ENCODE measurements at regions not wholly inside any gene's neighbourhood (a gene's known extent, or its start where the extent isn't known, plus 50 kb on each side); places are given as distances from the start of the nearest gene placed in this dataset.

- TF ChIP-seq, protein P1, sequence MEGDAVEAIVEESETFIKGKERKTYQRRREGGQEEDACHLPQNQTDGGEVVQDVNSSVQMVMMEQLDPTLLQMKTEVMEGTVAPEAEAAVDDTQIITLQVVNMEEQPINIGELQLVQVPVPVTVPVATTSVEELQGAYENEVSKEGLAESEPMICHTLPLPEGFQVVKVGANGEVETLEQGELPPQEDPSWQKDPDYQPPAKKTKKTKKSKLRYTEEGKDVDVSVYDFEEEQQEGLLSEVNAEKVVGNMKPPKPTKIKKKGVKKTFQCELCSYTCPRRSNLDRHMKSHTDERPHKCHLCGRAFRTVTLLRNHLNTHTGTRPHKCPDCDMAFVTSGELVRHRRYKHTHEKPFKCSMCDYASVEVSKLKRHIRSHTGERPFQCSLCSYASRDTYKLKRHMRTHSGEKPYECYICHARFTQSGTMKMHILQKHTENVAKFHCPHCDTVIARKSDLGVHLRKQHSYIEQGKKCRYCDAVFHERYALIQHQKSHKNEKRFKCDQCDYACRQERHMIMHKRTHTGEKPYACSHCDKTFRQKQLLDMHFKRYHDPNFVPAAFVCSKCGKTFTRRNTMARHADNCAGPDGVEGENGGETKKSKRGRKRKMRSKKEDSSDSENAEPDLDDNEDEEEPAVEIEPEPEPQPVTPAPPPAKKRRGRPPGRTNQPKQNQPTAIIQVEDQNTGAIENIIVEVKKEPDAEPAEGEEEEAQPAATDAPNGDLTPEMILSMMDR (IDR thresholded peaks at IDR 0.05; ENCODE audit: insufficient read depth, low read length, poor library complexity, severe bottlenecking), result no peak
- Histone ChIP-seq H3K27me3 (replicated peaks; ENCODE audit: control insufficient read depth, insufficient read depth, low read length) (no peaks in the 10 kb centered on the region), H3K4me3 (replicated peaks; ENCODE audit: low read depth, low read length) (no peak overlapping the region), H3K36me3 (ENCODE audit: control insufficient read depth, insufficient read depth, low read length) (no peaks in the 10 kb centered on the region)
- DNase-seq (ENCODE audit: extremely low read depth, insufficient read length), result no peak
Observed at GRCh38 chr4:19580095-19580494, 671.6 kb upstream of the SLIT2 start.

GRCh38 chr4:19579608-19580007 is 672.1 kb upstream of the SLIT2 start:
- DNase-seq (ENCODE audit: extremely low read depth, insufficient read length), result no peak
- H3K27me3 ChIP-seq (replicated peaks; ENCODE audit: control insufficient read depth, insufficient read depth, low read length), result no peaks in the 10 kb centered on the region
- TF ChIP-seq, protein P1 (IDR thresholded peaks at IDR 0.05; ENCODE audit: insufficient read depth, low read length, poor library complexity, severe bottlenecking), result no peak
- H3K36me3 ChIP-seq (ENCODE audit: control insufficient read depth, insufficient read depth, low read length), result no peaks in the 10 kb centered on the region
- no peak overlapping the region for H3K4me3 ChIP-seq (replicated peaks; ENCODE audit: low read depth, low read length)

GRCh38 chr4:19577097-19577496 is 674.6 kb upstream of the SLIT2 start:
- no peak for DNase-seq (ENCODE audit: extremely low read depth, insufficient read length)

GRCh38 chr4:19575924-19576323 is 675.8 kb upstream of the SLIT2 start:
- no peaks in the 10 kb centered on the region for H3K27me3 ChIP-seq (replicated peaks; ENCODE audit: control insufficient read depth, insufficient read depth, low read length)

More at GRCh38 chr4:19577097-19577496, 674.6 kb upstream of the SLIT2 start:
- Histone ChIP-seq H3K4me3 (replicated peaks; ENCODE audit: low read depth, low read length) (no peak overlapping the region), H3K36me3 (ENCODE audit: control insufficient read depth, insufficient read depth, low read length) (no peaks in the 10 kb centered on the region), H3K27me3 (replicated peaks; ENCODE audit: control insufficient read depth, insufficient read depth, low read length) (no peaks in the 10 kb centered on the region)
- TF ChIP-seq, protein P1 (IDR thresholded peaks at IDR 0.05; ENCODE audit: insufficient read depth, low read length, poor library complexity, severe bottlenecking), result no peak

DNA sequence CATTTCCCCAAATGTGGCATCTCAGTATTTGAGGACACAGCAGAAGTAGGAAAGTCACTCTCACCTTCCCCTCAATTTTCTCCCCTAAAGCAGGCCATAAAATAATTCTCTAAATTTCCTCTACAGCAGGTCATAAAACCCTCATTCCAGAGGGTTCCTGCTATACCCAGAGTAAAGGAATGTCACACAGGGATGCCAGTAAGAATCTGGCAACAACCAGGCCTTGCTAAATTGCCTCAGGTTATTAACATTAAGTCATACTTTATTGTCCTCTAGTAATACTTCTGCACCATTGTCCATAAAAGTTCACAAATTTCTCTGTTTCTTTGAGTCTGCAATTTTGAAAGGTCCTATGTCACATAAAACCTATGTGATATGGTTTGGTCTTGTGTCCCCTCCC is 685.7 kb upstream of the SLIT2 start:
- no peak for DNase-seq (ENCODE audit: extremely low read depth, insufficient read length)
- TF ChIP-seq, protein P1 (IDR thresholded peaks at IDR 0.05; ENCODE audit: insufficient read depth, low read length, poor library complexity, severe bottlenecking), result no peak

More at GRCh38 chr4:19575924-19576323, 675.8 kb upstream of the SLIT2 start:
- H3K4me3 ChIP-seq (replicated peaks; ENCODE audit: low read depth, low read length), result no peak overlapping the region
- DNase-seq (ENCODE audit: extremely low read depth, insufficient read length), result no peak
- TF ChIP-seq, protein P1 (IDR thresholded peaks at IDR 0.05; ENCODE audit: insufficient read depth, low read length, poor library complexity, severe bottlenecking), result no peak
- no peaks in the 10 kb centered on the region for H3K36me3 ChIP-seq (ENCODE audit: control insufficient read depth, insufficient read depth, low read length)

DNA sequence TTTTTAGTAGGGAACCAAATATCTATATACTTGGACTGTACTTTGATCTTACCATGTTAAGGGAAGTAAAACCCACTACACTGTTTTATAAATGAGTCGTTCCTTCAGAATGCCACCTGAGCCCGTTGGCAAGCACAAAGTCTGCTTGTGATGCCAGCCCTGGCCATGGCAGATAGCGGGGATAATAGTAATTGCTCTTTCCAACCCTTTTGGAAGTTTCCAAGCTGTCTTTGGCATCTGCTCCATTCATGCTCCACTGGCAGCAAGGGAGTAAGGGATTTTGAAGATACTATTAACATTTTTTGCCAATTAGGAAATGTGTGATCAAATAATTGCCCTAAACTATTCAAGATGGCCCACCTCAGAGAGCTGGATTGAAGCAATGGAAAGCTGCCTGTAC is 689.2 kb upstream of the SLIT2 start:
- DNase-seq (ENCODE audit: extremely low read depth, insufficient read length), result no peak
- no peak overlapping the region for H3K4me3 ChIP-seq (replicated peaks; ENCODE audit: low read depth, low read length)
- no peaks in the 10 kb centered on the region for H3K27me3 ChIP-seq (replicated peaks; ENCODE audit: control insufficient read depth, insufficient read depth, low read length)
- TF ChIP-seq, protein P1 (IDR thresholded peaks at IDR 0.05; ENCODE audit: insufficient read depth, low read length, poor library complexity, severe bottlenecking), result no peak
- H3K36me3 ChIP-seq (ENCODE audit: control insufficient read depth, insufficient read depth, low read length), result no peaks in the 10 kb centered on the region

More for the DNA sequence above, 685.7 kb upstream of the SLIT2 start:
- H3K27me3 ChIP-seq (replicated peaks; ENCODE audit: control insufficient read depth, insufficient read depth, low read length), result no peaks in the 10 kb centered on the region
- H3K4me3 ChIP-seq (replicated peaks; ENCODE audit: low read depth, low read length), result no peak overlapping the region
- no peaks in the 10 kb centered on the region for H3K36me3 ChIP-seq (ENCODE audit: control insufficient read depth, insufficient read depth, low read length)

All from GM06990 (cell line).